ENCODE measurements at regions not wholly inside any gene's neighbourhood (a gene's known extent, or its start where the extent isn't known, plus 50 kb on each side); places are given as distances from the start of the nearest gene placed in this dataset.

DNA sequence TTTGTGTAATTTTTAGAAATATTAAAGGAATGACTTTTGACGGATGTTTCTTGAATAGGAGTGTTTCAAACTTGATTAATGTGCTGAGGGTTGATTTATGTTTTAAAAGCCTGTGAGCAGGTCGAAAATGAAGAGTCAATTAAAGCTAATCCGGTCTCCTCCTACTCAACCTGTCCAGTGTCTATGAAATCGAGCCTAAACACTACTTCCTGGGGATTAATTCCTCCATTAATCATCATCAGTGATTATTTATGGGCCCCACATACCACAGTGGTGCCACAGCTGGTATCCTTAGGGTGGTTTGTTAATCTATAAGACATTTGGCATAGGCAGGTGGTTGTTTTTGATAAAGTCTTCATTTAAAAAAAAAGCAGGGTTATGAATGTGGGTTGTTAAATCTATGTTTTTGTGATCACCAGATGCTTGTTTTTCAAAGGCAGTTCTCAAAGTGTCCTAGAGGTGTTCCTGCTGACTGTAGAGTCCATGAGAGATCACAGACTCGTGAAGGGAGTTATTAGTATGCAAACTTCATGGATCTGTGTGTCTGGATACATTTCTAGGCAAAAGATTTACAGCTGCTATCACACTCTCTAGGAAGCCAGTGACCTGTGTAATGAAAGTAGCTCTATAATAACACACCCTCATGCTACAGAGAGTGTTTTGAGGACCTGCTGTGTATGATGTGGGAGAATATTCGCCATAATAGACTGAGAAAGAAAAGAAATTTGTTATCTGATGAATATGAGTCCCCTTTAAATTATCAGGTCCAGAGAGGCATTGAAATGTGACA lies 308.6 kb downstream of the AKAIN1 start:
- Histone ChIP-seq H3K4me1 (no peaks in the 10 kb centered on the region), H3K4me3 (no peak overlapping the region), H3K4me2 (no peak overlapping the region), H3K9me3 (no peaks in the 10 kb centered on the region), H3K27ac (no peak overlapping the region)
- CTCF ChIA-PET = no interaction called here
- DNase-seq (ENCODE audit: low read depth in 1 of 2, low spot score in 1 of 2) (no peak), FAIRE-seq (no peak), ATAC-seq (no peak)
- TF ChIP-seq TP53 (CRISPR knock-in tag; IDR thresholded peaks at IDR 0.05) = no peak
- 1% methylated on average over 6 of the region's 6 CpGs for WGBS (ENCODE audit: missing lambda C conversion rate)
- POLR2A ChIA-PET = no interaction called here

DNA sequence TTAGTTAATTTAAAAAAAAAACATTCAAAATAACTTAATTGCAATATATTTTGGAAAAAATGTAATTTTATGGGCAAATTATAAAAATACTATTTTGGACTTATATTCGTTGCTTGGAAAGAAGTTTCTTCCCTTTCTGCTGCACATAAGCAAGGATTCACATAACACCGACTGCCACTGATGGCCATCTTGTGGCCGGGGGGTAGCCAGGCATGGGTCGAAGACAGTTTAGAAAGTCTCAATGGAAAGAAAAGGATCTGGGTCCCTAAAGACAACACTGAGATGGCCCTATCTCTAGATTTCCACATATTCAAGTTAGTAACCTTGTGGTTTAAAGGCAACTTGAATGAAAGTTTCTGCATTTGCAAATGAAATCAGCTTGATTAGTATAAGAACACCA lies 318.6 kb downstream of the AKAIN1 start:
- ATAC-seq (no peak), DNase-seq (ENCODE audit: low read depth in 1 of 2, low spot score in 1 of 2) (no peak), FAIRE-seq (no peak)
- TF ChIP-seq, protein P1, sequence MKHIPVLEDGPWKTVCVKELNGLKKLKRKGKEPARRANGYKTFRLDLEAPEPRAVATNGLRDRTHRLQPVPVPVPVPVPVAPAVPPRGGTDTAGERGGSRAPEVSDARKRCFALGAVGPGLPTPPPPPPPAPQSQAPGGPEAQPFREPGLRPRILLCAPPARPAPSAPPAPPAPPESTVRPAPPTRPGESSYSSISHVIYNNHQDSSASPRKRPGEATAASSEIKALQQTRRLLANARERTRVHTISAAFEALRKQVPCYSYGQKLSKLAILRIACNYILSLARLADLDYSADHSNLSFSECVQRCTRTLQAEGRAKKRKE (CRISPR knock-in tag; IDR thresholded peaks at IDR 0.05; ENCODE audit: low read depth) = no peak
- TF ChIP-seq KDM1A (IDR thresholded peaks at IDR 0.05; ENCODE audit: low read depth) (no peak), SREBF2 (IDR thresholded peaks at IDR 0.05) (no peak), HOXA7 (CRISPR knock-in tag; IDR thresholded peaks at IDR 0.05) (no peak), NPAS2 (CRISPR knock-in tag; IDR thresholded peaks at IDR 0.05; ENCODE audit: borderline replicate concordance) (no peak), FOSL2 (IDR thresholded peaks at IDR 0.05) (no peak), FOSL2 (CRISPR knock-in tag; IDR thresholded peaks at IDR 0.05) (no peak), NFE2L2 (conservative IDR thresholded peaks at IDR 0.05; ENCODE audit: low read length) (no peak), RCOR1 (IDR thresholded peaks at IDR 0.05; ENCODE audit: low read depth, low read length) (no peak), TFCP2L1 (CRISPR knock-in tag; IDR thresholded peaks at IDR 0.05) (no peak), EP300 (IDR thresholded peaks at IDR 0.05) (no peak), PHF8 (IDR thresholded peaks at IDR 0.05; ENCODE audit: borderline replicate concordance, low read depth) (no peak)
- TF ChIP-seq, protein P2, sequence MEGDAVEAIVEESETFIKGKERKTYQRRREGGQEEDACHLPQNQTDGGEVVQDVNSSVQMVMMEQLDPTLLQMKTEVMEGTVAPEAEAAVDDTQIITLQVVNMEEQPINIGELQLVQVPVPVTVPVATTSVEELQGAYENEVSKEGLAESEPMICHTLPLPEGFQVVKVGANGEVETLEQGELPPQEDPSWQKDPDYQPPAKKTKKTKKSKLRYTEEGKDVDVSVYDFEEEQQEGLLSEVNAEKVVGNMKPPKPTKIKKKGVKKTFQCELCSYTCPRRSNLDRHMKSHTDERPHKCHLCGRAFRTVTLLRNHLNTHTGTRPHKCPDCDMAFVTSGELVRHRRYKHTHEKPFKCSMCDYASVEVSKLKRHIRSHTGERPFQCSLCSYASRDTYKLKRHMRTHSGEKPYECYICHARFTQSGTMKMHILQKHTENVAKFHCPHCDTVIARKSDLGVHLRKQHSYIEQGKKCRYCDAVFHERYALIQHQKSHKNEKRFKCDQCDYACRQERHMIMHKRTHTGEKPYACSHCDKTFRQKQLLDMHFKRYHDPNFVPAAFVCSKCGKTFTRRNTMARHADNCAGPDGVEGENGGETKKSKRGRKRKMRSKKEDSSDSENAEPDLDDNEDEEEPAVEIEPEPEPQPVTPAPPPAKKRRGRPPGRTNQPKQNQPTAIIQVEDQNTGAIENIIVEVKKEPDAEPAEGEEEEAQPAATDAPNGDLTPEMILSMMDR (IDR thresholded peaks at IDR 0.05) = no peak
- TF ChIP-seq, protein P3, sequence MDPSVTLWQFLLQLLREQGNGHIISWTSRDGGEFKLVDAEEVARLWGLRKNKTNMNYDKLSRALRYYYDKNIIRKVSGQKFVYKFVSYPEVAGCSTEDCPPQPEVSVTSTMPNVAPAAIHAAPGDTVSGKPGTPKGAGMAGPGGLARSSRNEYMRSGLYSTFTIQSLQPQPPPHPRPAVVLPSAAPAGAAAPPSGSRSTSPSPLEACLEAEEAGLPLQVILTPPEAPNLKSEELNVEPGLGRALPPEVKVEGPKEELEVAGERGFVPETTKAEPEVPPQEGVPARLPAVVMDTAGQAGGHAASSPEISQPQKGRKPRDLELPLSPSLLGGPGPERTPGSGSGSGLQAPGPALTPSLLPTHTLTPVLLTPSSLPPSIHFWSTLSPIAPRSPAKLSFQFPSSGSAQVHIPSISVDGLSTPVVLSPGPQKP (IDR thresholded peaks at IDR 0.05; ENCODE audit: low read depth, low read length) = no peak
- WGBS (ENCODE audit: missing lambda C conversion rate) = 0% methylated on average over 4 of the region's 4 CpGs
- Histone ChIP-seq H3K4me2 (no peak overlapping the region), H3K4me3 (no peak overlapping the region), H3K4me1 (no peaks in the 10 kb centered on the region), H3K9me3 (no peaks in the 10 kb centered on the region), H3K27ac (no peak overlapping the region)
- ChIA-PET CTCF (no interaction called here), POLR2A (no interaction called here)

DNA sequence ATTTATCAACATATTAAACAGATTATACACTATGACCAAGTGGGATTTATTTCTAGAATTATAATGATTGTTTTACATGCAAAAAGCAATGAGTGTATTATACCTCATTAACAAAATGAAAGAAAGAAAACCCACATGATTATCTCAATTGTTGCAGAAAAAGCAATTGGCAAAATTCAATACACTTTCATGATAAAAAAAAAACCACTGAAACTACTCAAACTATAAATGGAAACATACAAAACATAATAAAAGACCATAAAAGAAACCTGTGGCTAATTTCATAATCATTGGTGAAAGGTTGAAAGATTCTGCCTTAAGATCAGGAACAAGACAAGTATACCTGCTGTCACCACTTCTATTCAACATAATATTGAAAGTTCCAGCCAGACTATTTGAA lies 325.9 kb downstream of the AKAIN1 start:
- TF ChIP-seq FOSL2 (IDR thresholded peaks at IDR 0.05) (no peak), FOSL2 (CRISPR knock-in tag; IDR thresholded peaks at IDR 0.05) (no peak), RCOR1 (IDR thresholded peaks at IDR 0.05; ENCODE audit: low read depth, low read length) (no peak), ESRRA (IDR thresholded peaks at IDR 0.05; ENCODE audit: borderline replicate concordance, low read length) (no peak), TFCP2L1 (CRISPR knock-in tag; IDR thresholded peaks at IDR 0.05) (no peak), POLR2A (IDR thresholded peaks at IDR 0.05; ENCODE audit: low read length) (no peak), NFE2L2 (conservative IDR thresholded peaks at IDR 0.05; ENCODE audit: low read length) (no peak)
- TF ChIP-seq, protein P2 (IDR thresholded peaks at IDR 0.05) = no peak
- TF ChIP-seq, protein P1 (CRISPR knock-in tag; IDR thresholded peaks at IDR 0.05; ENCODE audit: low read depth) = no peak
- TF ChIP-seq, protein P4, sequence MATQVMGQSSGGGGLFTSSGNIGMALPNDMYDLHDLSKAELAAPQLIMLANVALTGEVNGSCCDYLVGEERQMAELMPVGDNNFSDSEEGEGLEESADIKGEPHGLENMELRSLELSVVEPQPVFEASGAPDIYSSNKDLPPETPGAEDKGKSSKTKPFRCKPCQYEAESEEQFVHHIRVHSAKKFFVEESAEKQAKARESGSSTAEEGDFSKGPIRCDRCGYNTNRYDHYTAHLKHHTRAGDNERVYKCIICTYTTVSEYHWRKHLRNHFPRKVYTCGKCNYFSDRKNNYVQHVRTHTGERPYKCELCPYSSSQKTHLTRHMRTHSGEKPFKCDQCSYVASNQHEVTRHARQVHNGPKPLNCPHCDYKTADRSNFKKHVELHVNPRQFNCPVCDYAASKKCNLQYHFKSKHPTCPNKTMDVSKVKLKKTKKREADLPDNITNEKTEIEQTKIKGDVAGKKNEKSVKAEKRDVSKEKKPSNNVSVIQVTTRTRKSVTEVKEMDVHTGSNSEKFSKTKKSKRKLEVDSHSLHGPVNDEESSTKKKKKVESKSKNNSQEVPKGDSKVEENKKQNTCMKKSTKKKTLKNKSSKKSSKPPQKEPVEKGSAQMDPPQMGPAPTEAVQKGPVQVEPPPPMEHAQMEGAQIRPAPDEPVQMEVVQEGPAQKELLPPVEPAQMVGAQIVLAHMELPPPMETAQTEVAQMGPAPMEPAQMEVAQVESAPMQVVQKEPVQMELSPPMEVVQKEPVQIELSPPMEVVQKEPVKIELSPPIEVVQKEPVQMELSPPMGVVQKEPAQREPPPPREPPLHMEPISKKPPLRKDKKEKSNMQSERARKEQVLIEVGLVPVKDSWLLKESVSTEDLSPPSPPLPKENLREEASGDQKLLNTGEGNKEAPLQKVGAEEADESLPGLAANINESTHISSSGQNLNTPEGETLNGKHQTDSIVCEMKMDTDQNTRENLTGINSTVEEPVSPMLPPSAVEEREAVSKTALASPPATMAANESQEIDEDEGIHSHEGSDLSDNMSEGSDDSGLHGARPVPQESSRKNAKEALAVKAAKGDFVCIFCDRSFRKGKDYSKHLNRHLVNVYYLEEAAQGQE (IDR thresholded peaks at IDR 0.05) = no peak
- TF ChIP-seq, protein P5, sequence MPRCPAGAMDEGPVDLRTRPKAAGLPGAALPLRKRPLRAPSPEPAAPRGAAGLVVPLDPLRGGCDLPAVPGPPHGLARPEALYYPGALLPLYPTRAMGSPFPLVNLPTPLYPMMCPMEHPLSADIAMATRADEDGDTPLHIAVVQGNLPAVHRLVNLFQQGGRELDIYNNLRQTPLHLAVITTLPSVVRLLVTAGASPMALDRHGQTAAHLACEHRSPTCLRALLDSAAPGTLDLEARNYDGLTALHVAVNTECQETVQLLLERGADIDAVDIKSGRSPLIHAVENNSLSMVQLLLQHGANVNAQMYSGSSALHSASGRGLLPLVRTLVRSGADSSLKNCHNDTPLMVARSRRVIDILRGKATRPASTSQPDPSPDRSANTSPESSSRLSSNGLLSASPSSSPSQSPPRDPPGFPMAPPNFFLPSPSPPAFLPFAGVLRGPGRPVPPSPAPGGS (IDR thresholded peaks at IDR 0.05) = no peak
- Histone ChIP-seq H3K9me3 (no peaks in the 10 kb centered on the region), H3K27ac (no peak overlapping the region), H3K4me3 (no peak overlapping the region), H3K4me2 (no peak overlapping the region), H3K4me1 (no peaks in the 10 kb centered on the region)
- ChIA-PET CTCF (no interaction called here), POLR2A (no interaction called here)
- no peak for DNase-seq (ENCODE audit: low read depth in 1 of 2, low spot score in 1 of 2)
- no peak for ATAC-seq
- FAIRE-seq = no peak

Measured in A549 (cell line).